ENCODE measurements at regions not wholly inside any gene's neighbourhood (a gene's known extent, or its start where the extent isn't known, plus 50 kb on each side); places are given as distances from the start of the nearest gene placed in this dataset.

DNA sequence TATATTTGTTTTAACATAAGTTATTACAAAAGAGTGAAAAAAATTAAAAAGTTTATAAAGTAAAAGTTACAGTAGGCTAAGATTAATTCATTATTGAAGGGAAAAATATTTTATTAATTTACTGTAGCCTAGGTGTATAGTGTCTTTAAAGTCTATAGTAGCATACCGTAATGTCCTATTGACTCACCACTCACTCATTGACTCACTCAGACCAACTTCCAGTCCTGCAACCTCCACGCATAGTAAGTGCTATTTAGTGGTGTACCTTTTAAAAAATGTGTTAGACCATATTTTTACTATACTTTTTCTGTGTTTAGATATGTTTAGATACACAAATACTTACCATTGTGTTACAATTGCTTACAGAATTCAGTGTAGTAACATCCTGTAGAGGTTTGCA is 841.1 kb downstream of the CENPC start:
- in situ Hi-C loops (cut with MboI; ENCODE audit: low pct_unique_long_range_greater_than_20kb in 2 of 9, low sequenced_read_pairs in 9 of 9, unreplicated experiment in 9 of 9) = no loop called here
- 26 to 100% (median 88%) methylated on average over 1 to 2 of the region's 2 CpGs for WGBS, 10 experiments
- ATAC-seq (replicated peaks in 6 of 8) = no peak
- Histone ChIP-seq H3K27ac (no peak overlapping the region), H3K4me3 (no peak overlapping the region), H3K4me1 (replicated peaks in 1 of 2) (no peaks in the 10 kb centered on the region)

DNA sequence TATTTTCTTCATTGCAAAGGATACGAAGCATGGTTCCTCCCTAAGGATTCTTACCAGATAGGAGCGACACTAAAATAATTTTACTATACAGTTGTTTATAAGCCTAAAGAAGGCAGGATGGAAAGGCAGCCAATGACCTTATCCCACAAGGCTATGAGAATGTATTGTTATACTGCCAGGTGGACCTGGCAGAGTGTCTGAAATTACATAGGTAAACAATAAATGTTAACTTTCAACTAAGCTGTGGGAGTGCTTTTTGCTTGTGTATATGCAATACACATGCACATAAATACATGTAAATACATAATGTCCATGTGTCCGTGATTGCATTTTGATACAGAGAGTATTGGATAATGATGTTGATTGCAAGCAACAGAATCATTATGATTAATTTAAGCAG is 850.6 kb downstream of the CENPC start:
- peak in 1 of 8 experiments; percentile 60 for ATAC-seq (replicated peaks in 6 of 8)
- Histone ChIP-seq H3K4me1 (replicated peaks in 1 of 2) (no peaks in the 10 kb centered on the region), H3K4me3 (no peak overlapping the region), H3K27ac (no peak overlapping the region)
- in situ Hi-C loops (cut with MboI; ENCODE audit: low pct_unique_long_range_greater_than_20kb in 2 of 9, low sequenced_read_pairs in 9 of 9, unreplicated experiment in 9 of 9) = no loop called here
- 3 to 100% (median 83%) methylated on average over 1 to 3 of the region's 3 CpGs; no CpG with 5 or more reads in 1 of the 10 experiments for WGBS, 10 experiments

DNA sequence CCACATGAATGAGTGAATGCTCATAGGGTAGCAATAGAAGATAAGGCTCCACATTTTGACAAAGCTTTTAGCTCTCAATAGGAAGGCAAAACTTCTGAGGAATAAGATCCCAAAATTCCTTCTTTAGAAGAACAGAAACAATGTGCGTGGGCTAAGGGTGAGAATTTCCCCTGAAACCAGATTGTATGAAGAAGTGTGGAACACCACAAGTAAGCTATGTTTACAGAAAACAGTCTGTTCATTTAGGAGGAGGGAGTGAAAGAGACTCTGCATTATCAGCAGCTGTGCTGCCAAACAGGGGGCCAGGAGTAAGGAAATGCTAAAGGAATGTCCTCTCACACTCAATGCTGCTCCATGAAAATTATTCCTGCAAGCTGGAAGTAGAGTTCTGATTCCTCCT is 851.6 kb downstream of the CENPC start:
- Histone ChIP-seq H3K4me3 (no peak overlapping the region), H3K27ac (no peak overlapping the region), H3K4me1 (replicated peaks in 1 of 2) (no peaks in the 10 kb centered on the region)
- in situ Hi-C loops (cut with MboI; ENCODE audit: low pct_unique_long_range_greater_than_20kb in 2 of 9, low sequenced_read_pairs in 9 of 9, unreplicated experiment in 9 of 9) = no loop called here
- no peak for ATAC-seq (replicated peaks in 6 of 8)
- 0 to 100% (median 100%) methylated on average over 1 of the region's 1 CpG; no CpG with 5 or more reads in 5 of the 10 experiments for WGBS, 10 experiments

DNA sequence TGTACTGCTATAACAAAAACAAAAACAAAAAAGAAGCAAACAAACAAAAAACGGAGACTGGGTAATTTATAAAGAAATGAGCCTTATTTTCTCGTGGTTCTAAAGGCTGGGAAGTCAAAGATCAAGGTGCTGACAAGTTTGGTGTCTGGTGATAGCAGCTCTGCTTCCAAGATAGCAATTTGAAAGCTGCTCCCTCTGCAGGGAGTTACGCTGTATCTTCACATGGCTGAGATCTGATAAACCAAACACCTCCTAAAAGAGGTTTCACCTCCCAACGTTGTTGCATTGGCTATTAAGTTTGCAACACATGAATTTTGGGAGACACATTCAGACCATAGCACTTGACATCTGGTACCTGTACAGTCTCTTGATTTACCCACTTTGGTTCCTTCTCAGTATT is 854.2 kb downstream of the CENPC start:
- 4 to 88% (median 42%) methylated on average over 1 to 4 of the region's 4 CpGs for WGBS, 10 experiments
- no peak overlapping the region for H3K4me3 ChIP-seq
- in situ Hi-C loops (cut with MboI; ENCODE audit: low pct_unique_long_range_greater_than_20kb in 2 of 9, low sequenced_read_pairs in 9 of 9, unreplicated experiment in 9 of 9) = no loop called here
- H3K27ac ChIP-seq = no peak overlapping the region
- peak in 1 of 8 experiments; percentile 27 for ATAC-seq (replicated peaks in 6 of 8)
- no peaks in the 10 kb centered on the region for H3K4me1 ChIP-seq (replicated peaks in 1 of 2)

DNA sequence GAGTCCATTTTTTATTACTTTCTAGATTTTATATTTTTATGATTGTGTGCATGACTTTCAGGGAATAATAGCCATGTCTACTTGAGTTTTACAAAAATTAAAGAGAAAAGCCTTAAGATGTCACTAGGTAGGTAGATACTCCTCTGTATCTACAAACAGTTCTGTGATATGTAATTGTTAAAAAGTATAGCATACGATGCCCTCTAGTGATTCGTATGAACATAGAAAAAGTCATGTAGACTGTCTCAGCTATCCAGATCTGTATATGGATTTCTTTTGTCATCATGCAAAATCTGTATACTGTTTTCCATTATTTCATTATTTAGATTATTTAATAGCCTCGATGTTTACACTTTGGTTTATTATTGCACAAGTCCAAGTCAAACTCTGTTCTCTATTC is 856.6 kb downstream of the CENPC start:
- no peak overlapping the region for H3K4me3 ChIP-seq
- H3K27ac ChIP-seq = no peak overlapping the region
- WGBS, 10 experiments = 0 to 80% (median 36%) methylated on average over 1 to 3 of the region's 3 CpGs
- in situ Hi-C loops (cut with MboI; ENCODE audit: low pct_unique_long_range_greater_than_20kb in 2 of 9, low sequenced_read_pairs in 9 of 9, unreplicated experiment in 9 of 9) = no loop called here
- ATAC-seq (replicated peaks in 6 of 8) = peak in 6 of 8 experiments; percentile 50 to 90 (median 71)
- H3K4me1 ChIP-seq (replicated peaks in 1 of 2) = no peaks in the 10 kb centered on the region

DNA sequence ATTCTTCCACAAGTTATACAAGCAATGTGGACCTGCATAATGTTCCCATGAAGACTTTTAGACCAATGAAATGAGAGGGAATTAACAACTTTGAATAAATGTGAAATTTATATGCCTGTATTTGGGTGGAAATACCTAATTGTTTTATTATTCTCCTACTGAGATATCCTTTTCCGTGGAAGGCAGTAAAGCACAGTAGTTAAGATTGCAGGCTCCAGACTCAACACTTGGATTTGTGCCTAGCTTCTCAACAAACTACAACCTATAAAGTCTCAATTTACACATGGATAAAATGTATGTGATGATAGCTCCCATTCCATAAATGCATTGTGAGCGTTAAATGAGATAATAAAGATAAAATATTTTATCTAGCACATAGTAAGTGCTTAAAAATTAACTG is 857.8 kb downstream of the CENPC start:
- H3K27ac ChIP-seq = no peak overlapping the region
- no peak overlapping the region for H3K4me3 ChIP-seq
- WGBS, 10 experiments = 0 to 95% (median 82%) methylated on average over 1 to 2 of the region's 2 CpGs
- ATAC-seq (replicated peaks in 6 of 8) = no peak
- H3K4me1 ChIP-seq (replicated peaks in 1 of 2) = no peaks in the 10 kb centered on the region
- in situ Hi-C loops (cut with MboI; ENCODE audit: low pct_unique_long_range_greater_than_20kb in 2 of 9, low sequenced_read_pairs in 9 of 9, unreplicated experiment in 9 of 9) = no loop called here

DNA sequence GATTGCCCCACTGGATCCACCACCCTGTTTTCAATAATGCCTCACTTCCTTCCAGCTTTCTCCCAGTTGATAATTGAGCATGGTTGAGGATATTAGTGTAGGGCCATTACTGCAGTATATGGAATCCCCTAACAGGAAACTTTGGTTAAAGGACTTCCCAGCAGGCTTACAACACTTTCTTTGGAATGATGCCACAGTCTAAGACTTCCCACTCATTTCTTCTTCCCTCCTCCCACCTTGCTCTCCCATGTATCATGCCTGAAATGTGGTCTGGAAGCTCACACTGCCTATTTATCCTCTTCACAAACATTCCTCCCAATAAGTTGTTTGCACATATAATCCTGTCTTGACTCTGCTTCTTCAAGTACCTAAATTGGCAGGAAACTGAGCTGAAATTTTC is 863.3 kb downstream of the CENPC start:
- Histone ChIP-seq H3K27ac (no peak overlapping the region), H3K4me3 (no peak overlapping the region), H3K4me1 (replicated peaks in 1 of 2) (no peaks in the 10 kb centered on the region)
- in situ Hi-C loops (cut with MboI; ENCODE audit: low pct_unique_long_range_greater_than_20kb in 2 of 9, low sequenced_read_pairs in 9 of 9, unreplicated experiment in 9 of 9) = no loop called here
- no peak for ATAC-seq (replicated peaks in 6 of 8)

DNA sequence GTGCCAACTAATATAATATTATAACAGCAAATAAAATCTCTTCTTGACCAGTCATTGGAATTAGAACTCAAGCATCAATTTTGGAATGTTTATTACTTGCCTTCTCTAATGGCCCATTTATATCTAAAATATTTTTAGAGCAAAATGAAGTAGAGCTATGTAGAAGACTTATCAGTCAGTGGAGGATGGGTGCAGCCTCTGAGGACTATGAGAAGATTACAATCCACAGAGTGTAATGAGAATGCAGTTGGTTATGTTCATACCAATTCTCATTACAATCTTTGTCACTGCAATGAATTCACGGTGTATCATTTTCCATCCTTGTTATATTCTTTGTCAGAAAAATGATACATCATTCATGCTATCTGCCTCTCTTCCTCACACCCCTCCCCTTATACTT is 878.1 kb downstream of the CENPC start:
- H3K27ac ChIP-seq = no peak overlapping the region
- H3K4me1 ChIP-seq (replicated peaks in 1 of 2) = no peaks in the 10 kb centered on the region
- in situ Hi-C loops (cut with MboI; ENCODE audit: low pct_unique_long_range_greater_than_20kb in 2 of 9, low sequenced_read_pairs in 9 of 9, unreplicated experiment in 9 of 9) = no loop called here
- ATAC-seq (replicated peaks in 6 of 8) = no peak
- 0 to 100% (median 70%) methylated on average over 1 of the region's 1 CpG for WGBS, 10 experiments
- H3K4me3 ChIP-seq = no peak overlapping the region

DNA sequence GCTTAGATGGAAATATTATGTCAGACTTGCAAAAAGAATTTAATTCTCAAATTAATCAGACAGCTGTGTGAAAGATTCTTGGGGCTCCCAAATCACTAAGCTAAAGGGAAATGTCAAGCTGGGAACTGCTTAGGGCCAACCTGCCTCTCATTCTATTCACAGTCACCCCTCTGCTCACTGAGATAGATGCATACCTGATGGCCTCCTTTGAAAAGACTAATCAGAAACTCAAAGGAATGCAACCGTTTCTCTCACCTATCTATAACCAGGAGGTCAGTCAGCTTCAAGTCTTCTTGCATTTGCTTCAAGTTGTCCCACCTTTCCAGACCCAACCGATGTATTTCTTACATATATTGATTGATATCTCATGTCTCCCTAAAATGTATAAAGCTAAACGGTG is 882.7 kb downstream of the CENPC start:
- 15 to 100% (median 91%) methylated on average over 1 to 3 of the region's 3 CpGs; no CpG with 5 or more reads in 4 of the 10 experiments for WGBS, 10 experiments
- no peak overlapping the region for H3K27ac ChIP-seq
- no peak for ATAC-seq (replicated peaks in 6 of 8)
- no peak overlapping the region for H3K4me3 ChIP-seq
- in situ Hi-C loops (cut with MboI; ENCODE audit: low pct_unique_long_range_greater_than_20kb in 2 of 9, low sequenced_read_pairs in 9 of 9, unreplicated experiment in 9 of 9) = no loop called here
- no peaks in the 10 kb centered on the region for H3K4me1 ChIP-seq (replicated peaks in 1 of 2)

DNA sequence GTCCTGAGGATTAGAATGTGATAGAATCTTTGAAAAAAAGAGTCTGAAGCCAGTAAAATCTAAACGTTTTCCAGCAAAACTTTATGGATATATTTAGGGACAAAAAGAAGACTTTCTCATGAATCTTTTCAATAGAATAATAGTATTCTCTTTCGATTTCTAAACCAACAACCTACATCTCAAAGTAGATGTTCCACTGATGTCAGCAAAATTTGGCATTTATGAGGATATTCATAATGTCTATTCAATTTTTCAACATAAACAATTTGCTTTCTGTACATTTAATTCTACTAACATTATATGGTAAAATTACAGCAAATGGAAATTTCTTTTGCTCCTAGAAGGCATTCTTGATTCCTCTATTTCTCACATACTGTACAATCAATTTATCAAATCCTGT is 886.5 kb downstream of the CENPC start:
- Histone ChIP-seq H3K4me3 (no peak overlapping the region), H3K4me1 (replicated peaks in 1 of 2) (no peaks in the 10 kb centered on the region), H3K27ac (no peak overlapping the region)
- WGBS, 10 experiments = 0 to 100% (median 27%) methylated on average over 1 to 2 of the region's 2 CpGs
- in situ Hi-C loops (cut with MboI; ENCODE audit: low pct_unique_long_range_greater_than_20kb in 2 of 9, low sequenced_read_pairs in 9 of 9, unreplicated experiment in 9 of 9) = no loop called here
- ATAC-seq (replicated peaks in 6 of 8) = no peak

DNA sequence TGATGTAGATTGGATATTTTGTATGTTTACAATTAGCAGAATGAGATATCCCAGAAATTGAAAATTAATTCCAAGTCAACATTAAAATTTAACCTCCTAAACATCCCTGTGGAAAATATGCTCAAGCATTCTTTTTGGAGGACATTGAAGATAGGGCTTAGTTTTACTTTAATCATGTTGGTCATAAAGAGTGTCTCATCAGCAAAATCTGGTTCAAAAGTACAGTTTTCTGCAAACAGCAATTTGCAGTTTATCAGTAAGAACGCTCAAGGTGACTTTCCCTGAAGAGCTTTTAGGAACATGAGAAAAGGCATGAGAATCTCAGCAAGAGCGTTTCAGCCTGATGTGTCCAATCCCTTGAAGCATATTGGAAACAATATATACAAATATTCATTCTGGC is 889.8 kb downstream of the CENPC start:
- no peak for ATAC-seq (replicated peaks in 6 of 8)
- 25 to 100% (median 86%) methylated on average over 1 to 2 of the region's 2 CpGs for WGBS, 10 experiments
- in situ Hi-C loops (cut with MboI; ENCODE audit: low pct_unique_long_range_greater_than_20kb in 2 of 9, low sequenced_read_pairs in 9 of 9, unreplicated experiment in 9 of 9) = no loop called here
- H3K4me3 ChIP-seq = no peak overlapping the region
- H3K4me1 ChIP-seq (replicated peaks in 1 of 2) = no peaks in the 10 kb centered on the region
- H3K27ac ChIP-seq = no peak overlapping the region

DNA sequence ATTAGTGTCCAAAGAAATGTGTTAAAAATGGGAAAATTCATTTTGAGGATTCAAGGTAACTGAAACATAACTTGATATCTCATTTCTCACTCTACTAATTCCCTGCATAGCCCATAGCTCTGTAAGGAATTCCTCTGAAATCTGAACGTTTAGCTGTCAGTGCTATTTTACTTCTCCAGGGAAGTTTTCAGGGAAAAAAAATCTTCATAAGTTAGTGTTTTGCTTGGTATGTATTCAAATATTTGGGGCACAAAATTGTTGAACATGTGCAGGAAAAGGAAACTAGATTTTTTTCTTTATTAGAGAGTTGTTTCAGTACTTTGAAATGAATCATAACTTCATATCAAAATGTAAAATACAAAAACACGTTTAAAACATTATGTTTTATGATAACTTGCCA is 891.4 kb downstream of the CENPC start:
- ATAC-seq (replicated peaks in 6 of 8) = no peak
- no peak overlapping the region for H3K27ac ChIP-seq
- no peak overlapping the region for H3K4me3 ChIP-seq
- in situ Hi-C loops (cut with MboI; ENCODE audit: low pct_unique_long_range_greater_than_20kb in 2 of 9, low sequenced_read_pairs in 9 of 9, unreplicated experiment in 9 of 9) = no loop called here
- H3K4me1 ChIP-seq (replicated peaks in 1 of 2) = no peaks in the 10 kb centered on the region
- WGBS, 10 experiments = 0 to 75% (median 46%) methylated on average over 1 to 2 of the region's 2 CpGs; no CpG with 5 or more reads in 2 of the 10 experiments

DNA sequence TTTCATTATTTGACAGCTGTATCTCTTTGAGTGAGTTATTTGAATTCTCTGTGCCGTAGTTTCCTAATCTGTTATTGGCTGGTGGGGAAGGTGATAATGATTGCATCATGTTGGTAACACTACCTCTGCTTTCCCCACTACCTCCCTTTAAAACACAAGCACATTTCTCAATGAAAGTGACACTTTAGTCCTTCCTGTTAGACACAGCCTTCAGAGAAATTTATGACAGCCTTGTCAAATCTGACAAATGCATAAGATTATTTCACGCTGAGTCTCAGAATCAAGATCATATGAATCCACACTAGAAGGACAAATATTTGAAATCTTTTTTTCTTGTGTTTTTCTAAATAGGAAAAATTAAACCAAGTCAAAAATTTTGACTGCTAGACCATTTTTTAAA is 896.1 kb downstream of the CENPC start:
- Histone ChIP-seq H3K4me3 (no peak overlapping the region), H3K4me1 (replicated peaks in 1 of 2) (peaks cover 0 to 10% of the 10 kb centered on the region in 2 donors), H3K27ac (no peak overlapping the region)
- peak in 2 of 8 experiments; percentile 26 to 32 for ATAC-seq (replicated peaks in 6 of 8)
- 0 to 100% (median 61%) methylated on average over 1 to 2 of the region's 2 CpGs for WGBS, 10 experiments
- in situ Hi-C loops (cut with MboI; ENCODE audit: low pct_unique_long_range_greater_than_20kb in 2 of 9, low sequenced_read_pairs in 9 of 9, unreplicated experiment in 9 of 9) = no loop called here

DNA sequence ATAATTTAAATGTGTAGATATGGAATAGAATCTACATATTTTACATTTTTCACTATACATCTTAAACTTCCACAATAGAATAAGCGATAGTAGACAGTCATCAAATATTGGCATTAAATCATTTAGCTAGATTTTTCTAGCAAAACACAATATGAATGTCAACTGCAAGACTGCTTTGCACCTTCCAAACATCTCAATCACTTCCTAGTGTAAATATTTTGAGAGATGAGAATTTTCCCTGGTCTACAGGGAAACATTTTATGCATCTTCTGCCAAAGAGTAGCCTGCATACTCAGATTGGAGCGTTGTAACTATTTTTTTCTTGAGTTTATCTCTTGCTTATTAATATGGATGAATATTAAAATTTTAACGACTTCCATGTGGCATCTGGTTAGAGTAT is 897.4 kb downstream of the CENPC start:
- ATAC-seq (replicated peaks in 6 of 8) = no peak
- 16 to 100% (median 85%) methylated on average over 1 to 3 of the region's 3 CpGs for WGBS, 10 experiments
- in situ Hi-C loops (cut with MboI; ENCODE audit: low pct_unique_long_range_greater_than_20kb in 2 of 9, low sequenced_read_pairs in 9 of 9, unreplicated experiment in 9 of 9) = no loop called here

DNA sequence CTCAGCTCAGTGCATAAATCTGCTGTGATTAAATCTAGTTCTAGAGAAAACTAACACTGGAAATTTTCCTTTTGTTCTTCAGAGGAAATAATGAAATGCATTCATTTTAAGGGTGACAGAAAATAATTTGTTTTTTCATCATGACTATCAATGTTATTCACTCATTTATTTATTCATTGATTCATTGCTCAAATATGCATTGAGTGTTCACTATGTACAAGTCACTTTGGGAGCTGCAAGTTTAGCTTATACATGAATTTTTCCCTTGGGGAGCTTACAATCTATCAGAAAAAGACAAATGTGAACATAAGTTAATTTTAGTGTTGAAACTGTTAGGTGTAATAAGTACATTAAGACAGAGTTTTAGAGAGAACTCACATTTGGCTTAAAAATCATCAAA is 897.8 kb downstream of the CENPC start:
- Histone ChIP-seq H3K4me3 (no peak overlapping the region), H3K4me1 (replicated peaks in 1 of 2) (peaks cover 3 to 10% of the 10 kb centered on the region in 2 donors), H3K27ac (no peak overlapping the region)
- in situ Hi-C loops (cut with MboI; ENCODE audit: low pct_unique_long_range_greater_than_20kb in 2 of 9, low sequenced_read_pairs in 9 of 9, unreplicated experiment in 9 of 9) = no loop called here
- ATAC-seq (replicated peaks in 6 of 8) = peak in 2 of 8 experiments; percentile 17 to 36

More for the DNA sequence above, 897.4 kb downstream of the CENPC start:
- H3K4me3 ChIP-seq = no peak overlapping the region
- no peak overlapping the region for H3K27ac ChIP-seq
- H3K4me1 ChIP-seq (replicated peaks in 1 of 2) = peaks cover 3 to 10% of the 10 kb centered on the region in 2 donors

All from motor neuron (in vitro differentiated cells).